Mesothelial cell of epicardium (in vitro differentiated cells): ENCODE measurements at regions not wholly inside any gene's neighbourhood (a gene's known extent, or its start where the extent isn't known, plus 50 kb on each side); places are given as distances from the start of the nearest gene placed in this dataset.

Experiments used
- DNase-seq, 2 experiments: peaks; one replicate each; pipeline ENCODE4 v3.0.0; 2021; ENCODE audit warnings: low spot score in 2 of 2; ENCODE audit not compliant: unreplicated experiment in 2 of 2
- H3K27ac Mint-ChIP-seq: 2 replicates; pipeline ENCODE4 v1.8.0; 2021; ENCODE audit warnings: mixed read lengths
- H3K27me3 Mint-ChIP-seq: 2 replicates; pipeline ENCODE4 v1.8.0; 2021; ENCODE audit warnings: low read depth, mixed read lengths
- H3K36me3 Mint-ChIP-seq: 2 replicates; pipeline ENCODE4 v1.8.0; 2021; ENCODE audit warnings: mixed read lengths
- H3K4me1 Mint-ChIP-seq: 2 replicates; pipeline ENCODE4 v1.8.0; 2021; ENCODE audit warnings: mixed read lengths
- H3K4me3 Mint-ChIP-seq: 2 replicates; pipeline ENCODE4 v1.8.0; 2021; ENCODE audit warnings: mild to moderate bottlenecking, moderate library complexity, mixed read lengths
- H3K9me3 Mint-ChIP-seq: 2 replicates; pipeline ENCODE4 v1.8.0; 2021; ENCODE audit warnings: mixed read lengths
- CTCF ChIP-seq: fragments of 200-600 bp; sonication (generic); IDR thresholded peaks from one replicate; pipeline ENCODE4 v1.5.0; 2021; ENCODE audit warnings: antibody characterized with exemption; ENCODE audit not compliant: unreplicated experiment

DNA sequence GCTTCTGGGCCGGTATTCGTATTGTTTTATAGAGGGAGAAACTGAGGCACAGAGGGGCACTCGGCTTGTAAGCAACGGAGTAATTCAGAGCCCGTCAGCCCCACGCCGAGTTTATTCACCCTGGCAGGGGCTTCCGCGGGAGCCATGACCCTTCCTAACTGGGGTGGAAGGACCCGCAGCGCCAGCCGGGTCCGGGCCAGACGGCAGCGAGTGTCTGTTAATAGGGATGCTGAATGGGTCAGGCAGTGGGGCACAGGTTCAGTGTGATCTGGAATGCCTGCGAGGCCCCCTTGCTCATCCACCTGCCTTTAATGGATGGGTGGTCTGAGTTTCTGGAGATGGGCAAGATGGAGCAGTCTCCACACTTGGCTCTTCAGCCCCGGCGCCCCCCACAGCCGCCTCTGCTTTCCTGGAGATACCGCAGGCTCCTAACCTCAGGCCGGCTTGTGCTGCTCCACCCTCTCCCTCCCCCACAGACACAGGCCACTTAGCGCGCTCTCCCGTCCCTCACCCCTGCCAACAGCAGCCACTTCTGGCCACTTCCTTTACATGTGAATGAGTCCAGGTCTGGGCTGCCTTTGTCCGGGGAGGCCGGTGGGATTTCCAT, 147.1 kb downstream of the ERCC6L2 start:
- no peak for DNase-seq
- peak overlapping the region; percentile 79 for H3K4me3 Mint-ChIP-seq
- peaks cover 75% of the 10 kb centered on the region for H3K27me3 Mint-ChIP-seq
- no peak overlapping the region for H3K27ac Mint-ChIP-seq
- no peaks in the 10 kb centered on the region for H3K9me3 Mint-ChIP-seq
- peaks cover 18% of the 10 kb centered on the region for H3K4me1 Mint-ChIP-seq
- no peak for TF ChIP-seq CTCF
- H3K36me3 Mint-ChIP-seq, result no peaks in the 10 kb centered on the region

GRCh38 chr9:96021551-96022444, 146.3 kb downstream of the ERCC6L2 start:
- DNase-seq, result peak in 1 of 2 experiments; percentile 48

GRCh38 chr9:96020792-96021550, 145.5 kb downstream of the ERCC6L2 start:
- no peak for TF ChIP-seq CTCF
- H3K27me3 Mint-ChIP-seq, result peaks cover 63% of the 10 kb centered on the region
- peak overlapping the region; percentile 75 for H3K4me3 Mint-ChIP-seq
- DNase-seq, result peak in 1 of 2 experiments; percentile 51
- H3K4me1 Mint-ChIP-seq, result peaks cover 17% of the 10 kb centered on the region
- peaks cover 6% of the 10 kb centered on the region for H3K36me3 Mint-ChIP-seq
- H3K27ac Mint-ChIP-seq, result no peak overlapping the region
- H3K9me3 Mint-ChIP-seq, result no peaks in the 10 kb centered on the region

More at GRCh38 chr9:96021551-96022444, 146.3 kb downstream of the ERCC6L2 start:
- Mint-ChIP-seq H3K36me3 (peaks cover 3% of the 10 kb centered on the region), H3K4me3 (peak overlapping the region; percentile 79), H3K4me1 (peaks cover 17% of the 10 kb centered on the region), H3K27ac (no peak overlapping the region), H3K27me3 (peaks cover 70% of the 10 kb centered on the region), H3K9me3 (no peaks in the 10 kb centered on the region)
- no peak for TF ChIP-seq CTCF

DNA sequence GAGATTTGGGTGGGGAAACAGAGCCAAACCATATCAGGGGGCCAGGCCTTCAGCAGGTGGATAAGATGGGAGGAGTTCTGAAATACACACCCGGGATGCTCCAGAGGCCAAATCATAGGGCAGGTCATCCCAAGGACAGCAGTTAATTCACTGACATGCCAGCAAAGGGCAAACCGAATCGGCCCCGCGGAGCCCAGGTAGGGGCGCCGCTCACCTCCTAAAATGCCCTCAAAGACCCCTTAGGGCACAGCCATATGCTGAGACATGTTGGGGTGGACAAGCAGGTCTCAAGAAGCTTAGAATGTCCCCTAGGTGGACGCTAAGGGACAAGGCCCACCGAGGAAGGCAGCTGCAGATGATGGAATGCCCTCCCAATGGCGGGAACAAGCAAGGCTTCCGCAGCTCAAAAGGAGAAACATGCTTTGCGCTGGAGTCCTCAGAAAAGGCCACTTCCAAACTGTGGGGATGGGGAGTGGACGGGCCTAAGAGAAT, 144.9 kb downstream of the ERCC6L2 start:
- Mint-ChIP-seq H3K27ac (no peak overlapping the region), H3K27me3 (peaks cover 56% of the 10 kb centered on the region), H3K36me3 (peaks cover 6% of the 10 kb centered on the region), H3K4me1 (peaks cover 17% of the 10 kb centered on the region), H3K9me3 (no peaks in the 10 kb centered on the region), H3K4me3 (peak overlapping the region; percentile 75)
- TF ChIP-seq CTCF, result no peak
- no peak for DNase-seq
